Neural progenitor cell (in vitro differentiated cells): ENCODE measurements at regions not wholly inside any gene's neighbourhood (a gene's known extent, or its start where the extent isn't known, plus 50 kb on each side); places are given as distances from the start of the nearest gene placed in this dataset.

Experiments used
- CTCF ChIP-seq: fragments of 200-600 bp; sonication (generic); IDR thresholded peaks from 2 replicates; pipeline ENCODE4 v1.5.1; 2017; ENCODE audit warnings: antibody characterized with exemption, mild to moderate bottlenecking
- EZH2 ChIP-seq: fragments of 200-600 bp; sonication (generic); IDR thresholded peaks from 2 replicates; pipeline ENCODE4 v1.6.1; 2017; ENCODE audit warnings: antibody characterized with exemption, mild to moderate bottlenecking, moderate library complexity
- EZH2phosphoT487 ChIP-seq: fragments of 200-600 bp; sonication (generic); IDR thresholded peaks from 2 replicates; pipeline ENCODE4 v1.6.1; 2017; ENCODE audit warnings: antibody characterized with exemption

GRCh38 chr17:77640252-77640651 lies 318.3 kb upstream of the TNRC6C start:
- TF ChIP-seq EZH2phosphoT487 (no peak), CTCF (no peak), EZH2 (no peak)
